HG03280 (cell line): ENCODE measurements at regions not wholly inside any gene's neighbourhood (a gene's known extent, or its start where the extent isn't known, plus 50 kb on each side); places are given as distances from the start of the nearest gene placed in this dataset.

Experiments used
- ATAC-seq: cut with Tn5 transposase; IDR thresholded peaks from one replicate; pipeline ENCODE4 v1.9.1; 2021; ENCODE audit warnings: mild to moderate bottlenecking, moderate library complexity; ENCODE audit not compliant: unreplicated experiment

DNA sequence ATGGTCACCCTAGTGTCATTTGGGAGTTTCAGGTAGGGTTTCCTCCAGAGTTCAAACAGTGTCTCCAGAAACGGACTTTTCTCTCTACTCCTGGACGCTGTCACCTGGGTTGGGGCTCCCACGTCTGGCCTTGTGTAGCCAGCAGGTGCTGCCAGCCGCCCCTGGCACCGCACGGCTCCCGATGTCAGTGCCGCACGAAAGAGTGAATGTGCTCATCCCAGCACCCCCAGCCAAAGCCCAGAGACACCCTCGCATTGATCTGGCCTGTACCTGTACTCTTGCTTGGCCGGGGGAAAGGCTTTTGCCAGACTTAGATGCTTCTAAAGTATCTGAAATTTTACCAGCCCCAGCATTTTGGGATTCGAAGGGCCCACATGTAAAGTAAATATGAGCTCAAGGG, 351.9 kb downstream of the C16orf95 start:
- ATAC-seq: no peak

DNA sequence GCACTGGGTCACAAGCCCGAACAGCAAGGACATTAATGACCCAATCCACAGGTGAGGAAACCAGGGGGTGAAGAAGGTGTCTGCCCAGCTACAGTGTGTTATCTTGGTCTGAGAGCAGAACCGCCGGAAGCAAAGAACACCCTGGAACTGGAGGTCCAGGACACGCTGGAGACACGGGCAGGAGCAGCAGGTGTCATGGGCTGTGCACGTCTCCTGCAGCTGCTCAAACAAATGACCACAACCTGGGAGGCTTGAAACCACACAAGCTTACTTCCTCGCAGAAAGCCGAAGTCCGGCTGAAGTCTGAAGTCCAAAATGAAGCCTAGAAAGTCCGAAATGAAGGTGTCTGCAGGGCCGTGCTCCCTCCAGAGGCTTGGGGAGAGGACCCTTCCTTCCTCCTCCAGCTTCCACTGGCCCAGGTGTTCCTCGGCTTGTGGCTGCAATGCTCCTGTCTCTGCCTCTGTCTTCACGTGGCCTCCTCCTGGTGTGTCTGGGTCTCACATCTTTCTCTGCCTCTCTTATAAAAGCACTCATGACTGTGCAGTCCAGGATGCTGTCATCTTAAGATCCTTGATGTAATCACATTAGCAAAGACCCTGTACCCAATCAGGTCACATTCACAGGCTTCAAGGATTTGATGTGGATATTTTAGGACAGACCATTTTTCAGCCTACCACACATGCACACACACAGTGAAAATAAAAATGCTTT, 351.2 kb downstream of the C16orf95 start:
- ATAC-seq: no peak

DNA sequence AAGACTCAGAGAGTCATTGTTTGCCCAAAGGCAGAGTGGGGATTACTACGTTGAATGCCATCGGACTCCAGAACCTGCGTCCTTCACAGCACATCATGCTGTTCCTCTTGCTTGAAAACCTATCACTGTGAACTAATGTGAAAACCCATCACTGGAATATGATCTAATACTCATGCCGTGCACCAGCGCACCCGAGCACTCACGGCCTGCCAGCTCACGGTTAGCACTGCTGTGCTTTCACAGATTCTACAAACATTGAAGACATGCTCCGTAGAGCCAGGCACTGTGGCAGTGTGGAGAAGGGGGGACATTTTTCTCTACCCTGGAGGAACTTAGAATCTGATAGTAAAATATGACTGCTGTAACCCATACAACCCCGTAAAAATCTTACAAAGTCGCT, 350.4 kb downstream of the C16orf95 start:
- no peak for ATAC-seq

DNA sequence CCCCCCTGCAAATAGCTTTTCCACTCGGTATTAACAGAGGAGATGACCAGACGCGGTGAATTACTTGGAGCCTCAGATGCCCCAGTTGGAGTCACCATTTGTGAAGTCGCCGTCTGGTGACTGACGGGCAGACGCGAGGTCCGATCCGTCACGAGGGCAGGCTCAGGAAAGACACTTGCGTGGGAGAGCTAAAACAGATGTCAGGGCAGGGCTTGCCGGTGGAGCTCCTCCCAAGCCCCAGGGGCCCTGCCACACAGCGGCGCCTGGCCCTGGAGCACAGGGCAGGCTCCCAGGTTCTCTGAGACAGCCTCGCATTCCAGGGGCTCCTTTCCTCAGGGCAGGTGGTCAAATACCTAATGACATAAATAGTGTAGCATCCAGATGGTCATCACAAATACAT, 348.3 kb downstream of the C16orf95 start:
- ATAC-seq: no peak

- ATAC-seq: no peak
These were observed 347.5 kb downstream of the C16orf95 start for GRCh38 chr16:86969716-86970115.

DNA sequence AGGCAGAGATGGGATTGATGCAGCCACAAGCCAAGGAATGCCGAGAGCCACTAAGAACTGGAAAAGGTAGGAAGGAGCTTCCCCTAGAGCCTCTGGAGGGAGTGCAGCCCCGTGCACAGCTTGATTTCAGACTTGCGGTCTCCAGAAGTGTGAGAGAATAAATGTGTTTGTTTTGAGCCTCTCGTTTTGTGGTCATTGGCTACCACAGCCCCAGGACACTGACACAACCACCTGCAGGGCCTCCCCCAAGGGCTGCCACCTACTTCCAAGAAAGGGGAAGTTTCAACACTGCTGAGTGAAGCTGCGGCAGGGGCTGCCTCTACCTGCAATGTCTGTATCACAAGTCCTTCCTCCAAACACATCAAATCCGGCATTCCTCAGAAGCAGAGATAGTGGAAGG, 346.9 kb downstream of the C16orf95 start:
- no peak for ATAC-seq

- no peak for ATAC-seq
These were observed 346.5 kb downstream of the C16orf95 start for GRCh38 chr16:86970726-86971125.

GRCh38 chr16:86971251-86971650, 345.9 kb downstream of the C16orf95 start:
- no peak for ATAC-seq

- ATAC-seq: no peak
These were observed 343.1 kb downstream of the C16orf95 start for GRCh38 chr16:86974120-86974519.

DNA sequence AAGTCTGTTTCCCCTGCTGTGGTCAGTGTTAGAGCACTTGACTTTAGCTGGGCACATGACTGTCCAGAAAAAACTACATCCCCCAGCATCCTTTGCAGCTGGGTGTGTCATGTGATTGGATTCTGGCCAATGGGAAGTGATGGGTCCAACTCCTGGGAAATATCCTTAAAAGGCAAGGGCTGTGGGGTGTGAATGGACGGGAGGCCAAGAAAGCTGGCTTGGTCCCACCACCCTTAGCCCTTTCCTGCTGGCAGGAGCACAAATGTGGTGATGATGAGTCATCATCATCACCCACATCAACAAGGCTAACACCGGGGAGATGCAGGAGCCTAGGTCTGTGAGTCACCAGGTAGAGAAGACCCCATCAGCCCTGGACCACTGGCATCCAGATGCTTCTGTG, 341.7 kb downstream of the C16orf95 start:
- ATAC-seq: no peak

GRCh38 chr16:86977076-86977676, 340.0 kb downstream of the C16orf95 start:
- ATAC-seq: no peak

DNA sequence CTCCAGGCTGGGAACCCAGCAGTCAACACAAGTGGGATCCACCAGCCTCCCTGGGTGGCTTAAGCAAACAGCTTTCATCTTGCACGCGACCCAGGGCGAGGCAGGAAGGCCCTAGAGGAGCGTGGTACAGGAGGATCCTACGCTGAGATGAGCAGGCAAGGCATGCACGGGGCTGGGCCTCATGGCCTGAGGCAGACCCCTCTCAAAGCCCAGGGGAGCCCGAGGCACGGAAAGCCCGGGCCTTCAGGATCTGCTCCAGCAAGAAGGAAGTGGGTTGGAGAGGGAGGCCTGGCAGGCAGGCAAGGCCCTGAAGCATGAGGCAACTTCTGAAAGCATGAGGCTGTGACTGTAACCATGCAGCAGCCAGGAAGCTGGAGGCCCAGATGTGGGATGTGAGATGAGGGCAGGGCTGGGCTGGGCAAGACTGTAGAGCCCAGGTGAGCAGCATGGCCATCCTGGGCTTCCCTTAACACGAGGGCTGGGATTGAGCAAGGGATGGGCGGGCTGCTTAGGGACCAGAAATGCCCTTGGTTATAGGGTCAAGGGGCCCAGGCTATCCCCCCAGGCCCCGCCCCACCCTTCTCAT, 338.7 kb downstream of the C16orf95 start:
- ATAC-seq: no peak

GRCh38 chr16:86979061-86979460, 338.1 kb downstream of the C16orf95 start:
- ATAC-seq: no peak

DNA sequence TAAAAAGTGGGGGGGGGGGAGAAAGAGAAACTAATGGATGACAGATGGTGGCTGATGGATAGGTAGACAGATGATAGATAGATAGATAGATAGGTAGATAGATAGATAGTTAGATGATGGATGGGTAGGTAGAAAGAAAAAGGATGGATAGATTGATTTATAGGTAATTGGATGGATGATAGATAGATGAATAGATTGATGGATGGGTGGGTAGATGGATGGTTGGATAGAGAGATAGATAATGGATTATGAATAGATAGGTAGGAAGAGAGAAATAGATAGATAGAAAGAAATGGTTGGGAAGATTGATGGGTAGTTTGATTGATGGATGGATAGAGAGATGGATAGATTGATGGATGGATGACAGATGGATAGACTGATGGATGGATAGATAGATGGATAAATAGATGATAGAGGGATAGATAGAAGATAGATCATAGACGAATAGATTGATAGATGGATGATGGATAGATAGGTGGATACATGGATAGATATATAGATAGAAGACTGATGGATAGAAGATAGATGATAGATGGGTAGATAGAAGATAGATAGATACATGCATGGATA, 337.1 kb downstream of the C16orf95 start:
- no peak for ATAC-seq

GRCh38 chr16:86980644-86981043, 336.5 kb downstream of the C16orf95 start:
- no peak for ATAC-seq

DNA sequence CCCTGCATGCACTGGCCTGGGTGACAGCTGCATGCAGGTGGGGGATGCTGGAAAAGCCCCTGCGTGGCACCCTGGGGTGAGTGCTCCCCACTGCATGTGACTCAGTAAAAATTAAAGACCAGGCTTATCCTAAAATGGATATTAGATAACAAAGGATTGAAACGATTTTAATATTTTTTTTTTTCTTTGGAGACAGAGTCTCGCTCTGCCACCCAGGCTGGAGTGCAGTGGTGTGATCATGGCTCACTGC, 334.9 kb downstream of the C16orf95 start:
- ATAC-seq: no peak

- no peak for ATAC-seq
These were observed 334.3 kb downstream of the C16orf95 start for GRCh38 chr16:86982912-86983311.

- ATAC-seq: no peak
These were observed 333.6 kb downstream of the C16orf95 start for GRCh38 chr16:86983621-86984020.

DNA sequence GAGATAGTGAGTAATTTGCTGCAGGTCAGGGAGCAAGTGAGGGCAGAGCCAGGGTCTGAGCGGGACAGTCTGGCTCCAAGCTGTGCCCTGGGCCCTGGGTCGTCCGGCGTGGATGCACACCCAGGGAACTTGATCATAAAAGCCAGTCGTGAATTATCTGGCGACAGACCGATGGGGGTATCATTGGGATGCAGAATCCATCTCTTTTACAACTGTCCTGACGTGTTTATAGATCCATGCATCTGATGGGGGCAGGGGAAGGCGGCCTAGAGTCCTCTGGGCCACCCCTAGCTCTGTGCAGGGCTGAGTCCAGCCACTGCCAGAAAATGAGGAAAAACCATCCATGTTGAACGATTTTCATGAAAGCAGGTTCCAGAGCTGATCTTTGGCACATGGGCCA, 332.8 kb downstream of the C16orf95 start:
- no peak for ATAC-seq

- ATAC-seq: no peak
These were observed 332.1 kb downstream of the C16orf95 start for GRCh38 chr16:86984991-86985647.

DNA sequence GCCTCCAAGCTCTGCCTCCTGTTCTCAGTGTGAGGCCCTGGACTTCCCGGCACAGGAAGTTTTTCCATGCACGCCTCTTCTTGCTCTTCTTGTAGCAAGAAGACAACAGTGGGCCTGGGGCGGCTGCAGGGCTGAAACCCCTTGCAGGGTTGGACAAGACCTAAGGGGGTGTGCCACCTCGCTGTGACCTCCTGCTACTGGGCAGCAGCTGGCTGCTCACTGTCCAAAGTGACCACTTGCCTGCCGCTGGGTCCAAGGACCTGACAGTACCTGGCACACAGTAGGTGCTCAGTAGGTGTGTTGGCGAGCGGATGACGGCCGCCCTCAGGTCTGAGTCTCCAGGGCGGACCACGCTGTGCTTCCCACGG, 331.6 kb downstream of the C16orf95 start:
- ATAC-seq: no peak

DNA sequence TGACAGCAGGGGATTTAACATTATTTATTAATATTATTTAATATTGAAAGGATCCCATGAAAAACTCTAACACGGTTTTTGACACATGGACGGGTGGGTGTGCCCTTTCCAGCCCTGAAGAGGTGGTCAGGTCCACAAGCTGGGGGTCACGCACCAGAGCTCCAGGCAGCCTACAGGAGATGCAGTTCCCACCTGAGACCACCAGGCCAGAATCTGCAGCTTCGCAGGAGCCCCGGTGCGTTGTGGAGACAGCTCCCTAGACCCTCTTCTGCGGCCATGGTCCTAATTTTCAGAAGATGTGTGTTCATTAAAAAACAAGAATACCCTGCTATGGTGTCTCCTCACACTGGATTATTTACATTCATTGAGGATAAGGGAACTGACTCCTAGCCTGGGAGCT, 331.1 kb downstream of the C16orf95 start:
- ATAC-seq: no peak
